Astrocyte (in vitro differentiated cells and primary cell): ENCODE measurements at regions not wholly inside any gene's neighbourhood (a gene's known extent, or its start where the extent isn't known, plus 50 kb on each side); places are given as distances from the start of the nearest gene placed in this dataset.

Experiments used
- DNase-seq: peaks from one replicate; pipeline ENCODE4 v3.0.0-alpha.2; 2010; ENCODE audit warnings: low read depth
- FAIRE-seq: peaks from 2 replicates; lab custom pipeline; 2011; peaks lifted over from hg19 to GRCh38; lab: Jason Lieb, UNC
- H2AFZ ChIP-seq: 2 replicates; pipeline ENCODE4 v1.6.0; 2012; ENCODE audit warnings: low read depth, low read length, inconsistent platforms
- H3K27ac ChIP-seq: 2 replicates; pipeline ENCODE4 v1.5.1; 2011; ENCODE audit warnings: low read depth, low read length, inconsistent platforms
- H3K27me3 ChIP-seq: 2 replicates; pipeline ENCODE4 v1.6.0; 2011; ENCODE audit warnings: low read length, inconsistent platforms; ENCODE audit not compliant: insufficient read depth
- H3K36me3 ChIP-seq: 2 replicates; pipeline ENCODE4 v1.5.1; 2011; ENCODE audit warnings: low read length, inconsistent platforms; ENCODE audit not compliant: insufficient read depth
- H3K4me1 ChIP-seq: 2 replicates; pipeline ENCODE4 v1.5.1; 2011; ENCODE audit warnings: low read length, inconsistent platforms; ENCODE audit not compliant: insufficient read depth
- H3K4me2 ChIP-seq: 2 replicates; pipeline ENCODE4 v1.6.0; 2012; ENCODE audit warnings: low read length, inconsistent platforms
- H3K4me3 ChIP-seq: 2 replicates; pipeline ENCODE4 v1.5.1; 2011; ENCODE audit warnings: low read depth, mild to moderate bottlenecking, low read length, inconsistent platforms; ENCODE audit not compliant: insufficient read depth
- H3K79me2 ChIP-seq: 2 replicates; pipeline ENCODE4 v1.6.0; 2012; ENCODE audit warnings: mild to moderate bottlenecking, low read length, inconsistent platforms; ENCODE audit not compliant: insufficient read depth
- H3K9ac ChIP-seq: 2 replicates; pipeline ENCODE4 v1.6.0; 2012; ENCODE audit warnings: mild to moderate bottlenecking, low read length, inconsistent platforms
- H3K9me3 ChIP-seq: 2 replicates; pipeline ENCODE4 v1.5.1; 2012; ENCODE audit warnings: low read depth, mild to moderate bottlenecking, low read length, inconsistent platforms; ENCODE audit not compliant: insufficient read depth
- H4K20me1 ChIP-seq: 2 replicates; pipeline ENCODE4 v1.6.0; 2012; ENCODE audit warnings: low read length, inconsistent platforms; ENCODE audit not compliant: insufficient read depth
- H3K27ac Mint-ChIP-seq: one replicate; pipeline ENCODE4 v1.8.0; 2021; ENCODE audit warnings: mild to moderate bottlenecking, mixed read lengths; ENCODE audit not compliant: unreplicated experiment
- H3K27me3 Mint-ChIP-seq: one replicate; pipeline ENCODE4 v1.8.0; 2021; ENCODE audit warnings: low read depth, mixed read lengths; ENCODE audit not compliant: unreplicated experiment
- H3K36me3 Mint-ChIP-seq: one replicate; pipeline ENCODE4 v1.8.0; 2021; ENCODE audit warnings: low read depth, mixed read lengths; ENCODE audit not compliant: unreplicated experiment
- H3K4me1 Mint-ChIP-seq: one replicate; pipeline ENCODE4 v1.8.0; 2021; ENCODE audit warnings: low read depth, mixed read lengths; ENCODE audit not compliant: unreplicated experiment
- H3K4me3 Mint-ChIP-seq: one replicate; pipeline ENCODE4 v1.8.0; 2021; ENCODE audit warnings: mild to moderate bottlenecking, moderate library complexity, mixed read lengths; ENCODE audit not compliant: unreplicated experiment
- H3K9me3 Mint-ChIP-seq: one replicate; pipeline ENCODE4 v1.8.0; 2021; ENCODE audit warnings: mild to moderate bottlenecking, mixed read lengths; ENCODE audit not compliant: unreplicated experiment
- CTCF ChIP-seq: IDR thresholded peaks from 2 replicates; pipeline ENCODE4 v1.5.1; 2011; ENCODE audit warnings: low read depth, mild to moderate bottlenecking, inconsistent platforms, low read length, moderate library complexity; ENCODE audit not compliant: insufficient read depth
- EZH2 ChIP-seq: IDR thresholded peaks from 2 replicates; pipeline ENCODE4 v1.6.1; 2012; ENCODE audit warnings: mild to moderate bottlenecking, low read length, inconsistent platforms; ENCODE audit not compliant: insufficient read depth

- Histone ChIP-seq H3K79me2 (no peaks in the 10 kb centered on the region), H3K27ac (no peak overlapping the region), H2AFZ (no peak overlapping the region), H3K4me3 (no peak overlapping the region), H3K27me3 (no peaks in the 10 kb centered on the region), H4K20me1 (no peaks in the 10 kb centered on the region), H3K9me3 (no peaks in the 10 kb centered on the region), H3K4me1 (no peaks in the 10 kb centered on the region), H3K36me3 (no peaks in the 10 kb centered on the region), H3K4me2 (no peak overlapping the region), H3K9ac (no peak overlapping the region)
- TF ChIP-seq CTCF (no peak), EZH2 (no peak)
- Mint-ChIP-seq H3K9me3 (peaks cover 8% of the 10 kb centered on the region), H3K27ac (no peak overlapping the region), H3K4me1 (no peaks in the 10 kb centered on the region), H3K27me3 (peaks cover 3% of the 10 kb centered on the region), H3K4me3 (no peak overlapping the region), H3K36me3 (no peaks in the 10 kb centered on the region)
- no peak for FAIRE-seq
- no peak for DNase-seq
These were observed 689.6 kb downstream of the TAF11L14 start for GRCh38 chr5:18323891-18324290.

GRCh38 chr5:18325431-18325830, 691.2 kb downstream of the TAF11L14 start:
- Histone ChIP-seq H3K9me3 (no peaks in the 10 kb centered on the region), H3K27ac (no peak overlapping the region), H3K79me2 (no peaks in the 10 kb centered on the region), H3K36me3 (no peaks in the 10 kb centered on the region), H3K4me1 (no peaks in the 10 kb centered on the region), H3K27me3 (no peaks in the 10 kb centered on the region), H3K4me3 (no peak overlapping the region), H3K9ac (no peak overlapping the region), H4K20me1 (no peaks in the 10 kb centered on the region), H3K4me2 (no peak overlapping the region), H2AFZ (no peak overlapping the region)
- FAIRE-seq = no peak
- H3K27me3 Mint-ChIP-seq = no peaks in the 10 kb centered on the region
- TF ChIP-seq CTCF (no peak), EZH2 (no peak)
- H3K9me3 Mint-ChIP-seq = peaks cover 8% of the 10 kb centered on the region
- H3K4me3 Mint-ChIP-seq = no peak overlapping the region
- no peak for DNase-seq
- H3K4me1 Mint-ChIP-seq = peaks cover 3% of the 10 kb centered on the region
- no peak overlapping the region for H3K27ac Mint-ChIP-seq
- no peaks in the 10 kb centered on the region for H3K36me3 Mint-ChIP-seq

GRCh38 chr5:18329328-18329727, 695.1 kb downstream of the TAF11L14 start:
- no peak overlapping the region for H3K4me3 ChIP-seq
- H3K4me2 ChIP-seq = no peak overlapping the region
- no peak overlapping the region for H3K4me3 Mint-ChIP-seq
- H3K4me1 Mint-ChIP-seq = peaks cover 3% of the 10 kb centered on the region
- FAIRE-seq (no peak), DNase-seq (peak; percentile 1)
- peak overlapping the region; percentile 73 for H3K27ac Mint-ChIP-seq
- no peaks in the 10 kb centered on the region for H4K20me1 ChIP-seq
- H3K9ac ChIP-seq = peak overlapping the region; percentile 8
- H3K27me3 Mint-ChIP-seq = no peaks in the 10 kb centered on the region
- peak overlapping the region; percentile 27 for H2AFZ ChIP-seq
- no peaks in the 10 kb centered on the region for H3K4me1 ChIP-seq
- no peaks in the 10 kb centered on the region for H3K79me2 ChIP-seq
- no peaks in the 10 kb centered on the region for H3K27me3 ChIP-seq
- no peaks in the 10 kb centered on the region for H3K36me3 Mint-ChIP-seq
- no peak for TF ChIP-seq EZH2
- no peak for TF ChIP-seq CTCF
- H3K36me3 ChIP-seq = no peaks in the 10 kb centered on the region
- H3K9me3 ChIP-seq = no peaks in the 10 kb centered on the region
- H3K9me3 Mint-ChIP-seq = peaks cover 5% of the 10 kb centered on the region
- H3K27ac ChIP-seq = no peak overlapping the region
